ENCODE measurements at regions not wholly inside any gene's neighbourhood (a gene's known extent, or its start where the extent isn't known, plus 50 kb on each side); places are given as distances from the start of the nearest gene placed in this dataset.

DNA sequence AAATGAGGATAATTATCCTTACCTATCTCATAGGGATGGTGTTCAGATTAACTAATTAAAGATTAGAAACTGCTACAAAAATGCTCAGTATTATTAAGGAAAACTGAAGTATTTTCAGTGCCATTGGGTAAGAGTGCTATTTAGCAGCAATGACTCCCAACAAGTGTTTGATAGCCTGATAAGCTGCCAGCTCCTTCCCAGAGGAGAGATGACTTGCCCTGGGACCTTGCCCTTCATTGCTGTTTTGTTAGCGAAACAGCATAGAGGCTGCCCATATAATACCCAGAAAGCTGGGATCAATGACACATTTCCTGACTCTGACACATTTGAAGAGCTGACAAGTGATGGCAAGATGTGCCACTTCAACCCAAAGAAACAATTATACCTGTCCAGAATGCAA, 592.2 kb downstream of the ADGRL2 start:
- TF ChIP-seq POLR2A (IDR thresholded peaks at IDR 0.05) = no peak
- no peak for TF ChIP-seq POLR2AphosphoS5 (IDR thresholded peaks at IDR 0.05)
